ENCODE measurements at regions not wholly inside any gene's neighbourhood (a gene's known extent, or its start where the extent isn't known, plus 50 kb on each side); places are given as distances from the start of the nearest gene placed in this dataset.

DNA sequence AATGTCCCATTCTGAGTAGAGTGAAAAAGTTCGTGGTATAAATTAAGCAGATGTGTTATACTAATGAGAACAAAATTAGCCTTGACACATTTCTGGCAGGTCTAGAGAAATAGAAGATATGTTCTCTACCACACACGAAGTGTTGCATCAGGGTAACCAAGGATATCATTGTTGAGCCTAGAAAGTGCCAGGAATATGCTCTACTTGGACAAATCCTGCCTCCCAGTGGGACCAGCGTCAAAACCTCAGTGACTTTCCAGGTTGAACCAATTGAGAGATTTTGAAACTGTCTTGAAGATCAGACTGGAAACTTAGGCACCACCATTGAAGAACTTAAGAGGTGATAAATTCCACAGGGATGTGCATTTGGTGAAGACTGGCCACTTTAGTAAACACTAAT, 115.9 kb downstream of the HPGD start:
- no peaks in the 10 kb centered on the region for H3K36me3 Mint-ChIP-seq (ENCODE audit: unreplicated experiment)
- H3K27ac Mint-ChIP-seq (ENCODE audit: unreplicated experiment): no peak overlapping the region
- H3K4me1 Mint-ChIP-seq (ENCODE audit: unreplicated experiment): no peaks in the 10 kb centered on the region
- H3K4me3 Mint-ChIP-seq (ENCODE audit: unreplicated experiment): no peak overlapping the region
- peaks cover 12% of the 10 kb centered on the region for H3K9me3 Mint-ChIP-seq (ENCODE audit: unreplicated experiment)
- TF ChIP-seq, protein P1, sequence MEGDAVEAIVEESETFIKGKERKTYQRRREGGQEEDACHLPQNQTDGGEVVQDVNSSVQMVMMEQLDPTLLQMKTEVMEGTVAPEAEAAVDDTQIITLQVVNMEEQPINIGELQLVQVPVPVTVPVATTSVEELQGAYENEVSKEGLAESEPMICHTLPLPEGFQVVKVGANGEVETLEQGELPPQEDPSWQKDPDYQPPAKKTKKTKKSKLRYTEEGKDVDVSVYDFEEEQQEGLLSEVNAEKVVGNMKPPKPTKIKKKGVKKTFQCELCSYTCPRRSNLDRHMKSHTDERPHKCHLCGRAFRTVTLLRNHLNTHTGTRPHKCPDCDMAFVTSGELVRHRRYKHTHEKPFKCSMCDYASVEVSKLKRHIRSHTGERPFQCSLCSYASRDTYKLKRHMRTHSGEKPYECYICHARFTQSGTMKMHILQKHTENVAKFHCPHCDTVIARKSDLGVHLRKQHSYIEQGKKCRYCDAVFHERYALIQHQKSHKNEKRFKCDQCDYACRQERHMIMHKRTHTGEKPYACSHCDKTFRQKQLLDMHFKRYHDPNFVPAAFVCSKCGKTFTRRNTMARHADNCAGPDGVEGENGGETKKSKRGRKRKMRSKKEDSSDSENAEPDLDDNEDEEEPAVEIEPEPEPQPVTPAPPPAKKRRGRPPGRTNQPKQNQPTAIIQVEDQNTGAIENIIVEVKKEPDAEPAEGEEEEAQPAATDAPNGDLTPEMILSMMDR (IDR thresholded peaks at IDR 0.05): no peak
- H3K27me3 Mint-ChIP-seq (ENCODE audit: unreplicated experiment): peaks cover 43% of the 10 kb centered on the region
- DNase-seq (ENCODE audit: extremely low spot score, unreplicated experiment): no peak

DNA sequence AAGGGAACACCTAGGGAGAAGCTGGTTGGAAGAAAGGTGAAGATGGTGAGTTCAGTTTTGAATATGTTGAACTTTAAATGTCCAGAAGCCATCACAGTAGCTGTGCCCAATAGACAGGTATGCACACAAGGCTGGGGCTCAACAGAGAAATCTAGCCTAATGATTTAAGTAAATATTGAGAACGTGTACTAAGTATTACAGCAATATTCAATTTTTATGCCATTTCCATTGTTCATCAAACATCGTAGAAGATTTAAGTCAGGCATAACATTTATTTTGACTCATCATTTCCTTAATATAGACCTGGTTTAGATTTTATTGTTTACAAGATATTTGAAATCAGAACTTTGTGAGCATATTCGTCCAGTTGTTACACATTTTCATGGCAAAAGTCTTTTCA, 116.4 kb downstream of the HPGD start:
- DNase-seq (ENCODE audit: extremely low spot score, unreplicated experiment): no peak
- H3K4me3 Mint-ChIP-seq (ENCODE audit: unreplicated experiment): no peak overlapping the region
- no peak overlapping the region for H3K27ac Mint-ChIP-seq (ENCODE audit: unreplicated experiment)
- TF ChIP-seq, protein P1 (IDR thresholded peaks at IDR 0.05): no peak
- peaks cover 12% of the 10 kb centered on the region for H3K9me3 Mint-ChIP-seq (ENCODE audit: unreplicated experiment)
- H3K36me3 Mint-ChIP-seq (ENCODE audit: unreplicated experiment): no peaks in the 10 kb centered on the region
- H3K27me3 Mint-ChIP-seq (ENCODE audit: unreplicated experiment): peaks cover 43% of the 10 kb centered on the region
- no peaks in the 10 kb centered on the region for H3K4me1 Mint-ChIP-seq (ENCODE audit: unreplicated experiment)

DNA sequence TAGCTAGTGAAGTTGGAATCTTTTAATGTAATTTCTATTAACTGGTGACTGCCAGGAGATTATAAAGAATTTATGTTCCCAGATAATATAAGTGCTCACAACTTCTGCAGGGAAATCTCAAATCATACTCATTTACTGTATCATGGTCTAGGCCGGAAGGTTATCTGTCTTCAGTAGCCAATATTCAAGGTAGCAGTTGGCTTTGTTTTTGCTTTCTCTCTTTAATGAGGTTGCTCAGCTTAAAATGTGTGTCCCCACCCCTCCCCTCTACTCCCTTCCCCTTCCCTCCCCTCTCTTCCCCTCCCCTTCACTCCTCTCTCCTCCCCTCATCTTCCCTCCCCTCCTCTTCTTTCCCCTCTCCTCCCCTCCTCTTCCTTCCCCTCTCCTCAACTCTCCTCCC, 117.6 kb downstream of the HPGD start:
- Mint-ChIP-seq H3K9me3 (ENCODE audit: unreplicated experiment) (peaks cover 7% of the 10 kb centered on the region), H3K4me1 (ENCODE audit: unreplicated experiment) (no peaks in the 10 kb centered on the region), H3K27me3 (ENCODE audit: unreplicated experiment) (peaks cover 40% of the 10 kb centered on the region), H3K4me3 (ENCODE audit: unreplicated experiment) (no peak overlapping the region), H3K27ac (ENCODE audit: unreplicated experiment) (no peak overlapping the region), H3K36me3 (ENCODE audit: unreplicated experiment) (no peaks in the 10 kb centered on the region)
- TF ChIP-seq, protein P1 (IDR thresholded peaks at IDR 0.05): no peak
- DNase-seq (ENCODE audit: extremely low spot score, unreplicated experiment): no peak

- H3K27me3 Mint-ChIP-seq (ENCODE audit: unreplicated experiment): peaks cover 36% of the 10 kb centered on the region
- H3K4me1 Mint-ChIP-seq (ENCODE audit: unreplicated experiment): peaks cover 4% of the 10 kb centered on the region
- H3K27ac Mint-ChIP-seq (ENCODE audit: unreplicated experiment): no peak overlapping the region
- TF ChIP-seq, protein P1 (IDR thresholded peaks at IDR 0.05): no peak
- DNase-seq (ENCODE audit: extremely low spot score, unreplicated experiment): no peak
- H3K9me3 Mint-ChIP-seq (ENCODE audit: unreplicated experiment): no peaks in the 10 kb centered on the region
- no peaks in the 10 kb centered on the region for H3K36me3 Mint-ChIP-seq (ENCODE audit: unreplicated experiment)
- H3K4me3 Mint-ChIP-seq (ENCODE audit: unreplicated experiment): no peak overlapping the region
Measured at GRCh38 chr4:174403177-174403543, 119.1 kb downstream of the HPGD start.

DNA sequence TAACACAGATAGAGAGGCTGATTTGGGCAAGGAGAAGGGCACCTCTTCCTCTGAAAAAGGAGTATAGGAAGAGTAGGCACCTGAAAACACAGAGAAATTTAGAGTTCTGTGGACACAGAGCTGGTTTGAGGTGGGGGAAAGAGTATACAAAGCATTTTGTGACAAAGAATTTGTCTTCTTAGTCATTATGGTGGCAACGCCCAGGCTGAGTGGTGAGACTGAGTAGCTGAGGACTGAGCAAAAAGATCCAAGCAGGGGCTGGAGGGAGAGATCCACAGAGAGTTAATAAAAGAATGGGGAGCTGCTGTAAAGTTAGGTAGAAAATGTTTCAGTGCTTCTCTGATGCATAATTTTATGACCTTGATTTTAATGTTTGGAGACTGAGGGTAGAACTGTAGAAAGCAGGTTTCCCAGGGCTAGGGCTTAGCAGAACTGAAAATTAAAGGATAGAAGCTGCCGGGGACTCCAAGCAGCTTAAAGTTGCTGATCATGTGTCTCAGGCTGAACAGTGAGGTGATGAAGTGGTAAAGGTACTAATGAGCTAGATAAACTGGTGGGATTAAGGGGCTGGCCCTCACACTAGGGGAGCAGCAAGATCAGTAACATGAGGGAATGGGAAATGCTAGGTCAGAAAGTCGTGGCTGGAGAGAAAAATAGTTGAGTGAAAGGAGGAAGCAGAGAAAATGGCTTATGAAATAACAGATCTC, 118.9 kb downstream of the CEP44 start:
- no peak overlapping the region for H3K27ac Mint-ChIP-seq (ENCODE audit: unreplicated experiment)
- H3K9me3 Mint-ChIP-seq (ENCODE audit: unreplicated experiment): no peaks in the 10 kb centered on the region
- H3K4me1 Mint-ChIP-seq (ENCODE audit: unreplicated experiment): peaks cover 4% of the 10 kb centered on the region
- H3K36me3 Mint-ChIP-seq (ENCODE audit: unreplicated experiment): no peaks in the 10 kb centered on the region
- no peak overlapping the region for H3K4me3 Mint-ChIP-seq (ENCODE audit: unreplicated experiment)
- peaks cover 40% of the 10 kb centered on the region for H3K27me3 Mint-ChIP-seq (ENCODE audit: unreplicated experiment)
- DNase-seq (ENCODE audit: extremely low spot score, unreplicated experiment): no peak
- TF ChIP-seq, protein P1 (IDR thresholded peaks at IDR 0.05): no peak
